ENCODE measurements at regions not wholly inside any gene's neighbourhood (a gene's known extent, or its start where the extent isn't known, plus 50 kb on each side); places are given as distances from the start of the nearest gene placed in this dataset.

- TF ChIP-seq CTCF (IDR thresholded peaks at IDR 0.05; ENCODE audit: low read depth, low read length, missing input control), result no peak
- TF ChIP-seq MAX (IDR thresholded peaks at IDR 0.05), result no peak
- no peak for TF ChIP-seq REST (IDR thresholded peaks at IDR 0.05)
- TF ChIP-seq HNF4G (IDR thresholded peaks at IDR 0.05), result no peak
- TF ChIP-seq YY1 (IDR thresholded peaks at IDR 0.05), result no peak
Measured at GRCh38 chr6:9830808-9831207, 584.1 kb downstream of the TFAP2A start.

Data from liver (tissue), 3 donors.